Naive thymus-derived CD8-positive, alpha-beta T cell (primary cell): ENCODE measurements at regions not wholly inside any gene's neighbourhood (a gene's known extent, or its start where the extent isn't known, plus 50 kb on each side); places are given as distances from the start of the nearest gene placed in this dataset.

Experiments
- ATAC-seq, 2 donors: fragments of 150-1000 bp; cut with Tn5 transposase in 1 of 2; sonication (Bioruptor Pico), chemical (Tn5 transposase) in 1 of 2; 1 replicate in 1 of 2; 2 replicates in 1 of 2; pipeline ENCODE4 v1.10.0; 2021; ENCODE audit warnings: mild to moderate bottlenecking in 2 of 2, moderate library complexity in 2 of 2
- POLR2A ChIA-PET: fragments of 350-600 bp; sonication (Branson Sonifier 250); formaldehyde crosslinking; loops from one replicate; lab custom pipeline; 2021; ENCODE audit warnings: antibody characterized with exemption; lab: Charles Lee
- DNase-seq, 10 donors: peaks; one replicate each; pipeline versions ENCODE4 v3.0.0 to v3.0.0-alpha.2; 2020 to 2022
- H3K27ac Mint-ChIP-seq, 10 donors: one replicate each; pipeline ENCODE4 v1.8.0; 2020 to 2022; ENCODE audit warnings: mild to moderate bottlenecking in 10 of 10, mixed read lengths in 10 of 10, moderate library complexity in 4 of 10, inconsistent platforms in 1 of 10
- H3K27me3 Mint-ChIP-seq, 5 donors: one replicate each; pipeline ENCODE4 v1.8.0; 2021 to 2022; ENCODE audit warnings: mixed read lengths in 5 of 5
- H3K36me3 Mint-ChIP-seq, 3 donors: one replicate each; pipeline ENCODE4 v1.8.0; 2020 to 2022; ENCODE audit warnings: mixed read lengths in 3 of 3, mild to moderate bottlenecking in 2 of 3, inconsistent platforms in 1 of 3
- H3K4me1 Mint-ChIP-seq, 4 donors: one replicate each; pipeline ENCODE4 v1.8.0; 2021 to 2022; ENCODE audit warnings: mixed read lengths in 4 of 4
- H3K4me3 Mint-ChIP-seq, 10 donors: one replicate each; pipeline ENCODE4 v1.8.0; 2020 to 2022; ENCODE audit warnings: mild to moderate bottlenecking in 10 of 10, mixed read lengths in 10 of 10, moderate library complexity in 6 of 10, inconsistent platforms in 1 of 10
- H3K9me3 Mint-ChIP-seq, 9 donors: one replicate each; pipeline ENCODE4 v1.8.0; 2020 to 2022; ENCODE audit warnings: mixed read lengths in 9 of 9, mild to moderate bottlenecking in 3 of 9, inconsistent platforms in 1 of 9, moderate library complexity in 1 of 9

GRCh38 chr14:26870096-26870495 is 272.3 kb upstream of the NOVA1 start:
- Mint-ChIP-seq H3K27me3 (no peaks in the 10 kb centered on the region), H3K9me3 (peaks cover 0 to 26% (median 6%) of the 10 kb centered on the region in 9 donors), H3K36me3 (peaks cover 0 to 3% (median 0%) of the 10 kb centered on the region in 3 donors), H3K4me3 (no peak overlapping the region), H3K4me1 (peaks cover 0 to 2% (median 0%) of the 10 kb centered on the region in 4 donors), H3K27ac (no peak overlapping the region)
- ATAC-seq (no peak), DNase-seq (no peak)
- POLR2A ChIA-PET, result no interaction called here

DNA sequence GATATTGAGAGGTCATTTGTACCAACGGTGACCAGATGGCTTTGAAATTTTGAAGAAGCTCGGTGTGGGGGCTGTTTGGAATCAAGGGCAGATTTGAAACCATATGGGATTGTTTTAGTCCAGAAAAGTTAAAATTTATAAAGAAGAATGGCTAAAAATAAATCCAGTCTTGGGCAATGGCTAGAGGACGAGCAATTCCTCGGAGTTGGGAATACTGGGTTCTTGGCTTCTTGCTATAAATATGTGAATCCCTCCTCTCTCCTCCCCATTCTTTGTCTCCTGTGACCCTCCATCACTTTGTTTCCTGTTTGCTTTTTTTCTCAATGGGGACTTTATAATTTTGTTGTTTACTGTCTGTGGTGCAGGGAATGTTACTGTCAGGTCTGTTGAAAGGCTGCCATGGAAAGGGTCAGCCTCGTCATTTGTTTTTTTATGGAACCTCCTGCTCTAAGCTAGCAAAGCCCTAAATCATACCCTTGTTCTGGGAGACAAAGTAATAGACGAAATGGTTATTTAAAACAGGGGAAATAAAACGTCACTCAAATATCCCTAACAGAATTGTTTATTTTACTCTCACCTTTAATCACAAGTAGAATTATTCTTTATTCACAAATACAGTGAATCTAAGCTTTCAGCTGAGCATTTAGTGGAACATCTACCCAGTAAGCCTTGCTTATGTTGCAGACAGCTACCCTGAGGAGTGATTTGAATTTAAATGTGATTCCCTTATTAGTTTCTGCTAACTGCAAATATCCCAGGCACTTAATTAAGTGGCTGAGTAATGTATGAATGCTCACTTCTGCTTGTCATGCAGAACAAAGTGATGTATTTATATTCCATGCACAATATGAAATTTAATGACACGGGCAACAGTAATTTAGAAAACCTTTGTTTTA is 273.1 kb upstream of the NOVA1 start:
- Mint-ChIP-seq H3K4me3 (no peak overlapping the region), H3K9me3 (peaks cover 0 to 34% (median 6%) of the 10 kb centered on the region in 9 donors), H3K4me1 (peaks cover 0 to 2% (median 0%) of the 10 kb centered on the region in 4 donors), H3K27ac (no peak overlapping the region), H3K36me3 (peaks cover 0 to 3% (median 0%) of the 10 kb centered on the region in 3 donors), H3K27me3 (no peaks in the 10 kb centered on the region)
- POLR2A ChIA-PET, result no interaction called here
- ATAC-seq, result no peak
- no peak for DNase-seq

DNA sequence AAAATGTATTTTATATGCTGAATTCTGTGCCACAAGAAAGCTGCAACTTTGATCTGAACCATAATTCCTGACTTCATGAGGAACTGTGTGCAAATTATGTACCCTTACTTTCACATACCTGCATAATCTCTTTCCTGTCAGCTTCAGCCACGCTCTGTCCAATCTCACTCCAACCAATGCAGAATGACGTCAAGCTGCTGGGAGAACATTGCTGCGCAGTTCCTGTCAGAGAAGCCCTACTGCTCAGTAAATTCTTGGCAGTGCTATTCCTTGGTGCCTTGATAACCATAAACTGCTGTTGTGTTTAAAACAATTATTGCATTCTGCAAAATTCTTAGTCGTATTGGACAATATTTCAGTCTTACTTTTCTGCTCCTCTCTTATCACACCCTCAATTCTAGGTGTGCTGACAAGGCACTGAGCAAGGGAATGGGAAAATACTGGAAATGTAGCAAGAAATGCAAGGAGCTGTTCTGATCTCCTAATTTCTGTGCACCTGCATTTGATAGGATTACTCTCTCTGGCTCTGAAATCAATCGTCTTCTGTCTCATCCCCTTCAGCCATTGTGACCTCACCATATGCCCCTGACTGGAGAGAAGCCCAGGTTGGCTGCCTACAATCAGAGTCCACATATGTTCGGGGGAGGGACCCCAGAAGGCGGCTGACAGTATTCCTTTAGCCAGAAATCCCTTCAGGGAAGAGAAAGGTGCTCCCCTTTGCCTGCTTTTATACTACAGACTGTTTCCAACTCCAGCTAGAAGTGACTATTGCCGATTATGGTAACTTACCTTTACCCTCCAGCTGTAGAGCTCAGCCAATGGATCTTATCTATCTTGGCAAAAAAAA is 274.9 kb upstream of the NOVA1 start:
- Mint-ChIP-seq H3K4me1 (peaks cover 0 to 2% (median 0%) of the 10 kb centered on the region in 4 donors), H3K4me3 (no peak overlapping the region), H3K9me3 (peaks cover 0 to 38% (median 9%) of the 10 kb centered on the region in 9 donors), H3K27ac (no peak overlapping the region), H3K27me3 (no peaks in the 10 kb centered on the region), H3K36me3 (peaks cover 0 to 3% (median 0%) of the 10 kb centered on the region in 3 donors)
- POLR2A ChIA-PET, result no interaction called here
- no peak for DNase-seq
- no peak for ATAC-seq

DNA sequence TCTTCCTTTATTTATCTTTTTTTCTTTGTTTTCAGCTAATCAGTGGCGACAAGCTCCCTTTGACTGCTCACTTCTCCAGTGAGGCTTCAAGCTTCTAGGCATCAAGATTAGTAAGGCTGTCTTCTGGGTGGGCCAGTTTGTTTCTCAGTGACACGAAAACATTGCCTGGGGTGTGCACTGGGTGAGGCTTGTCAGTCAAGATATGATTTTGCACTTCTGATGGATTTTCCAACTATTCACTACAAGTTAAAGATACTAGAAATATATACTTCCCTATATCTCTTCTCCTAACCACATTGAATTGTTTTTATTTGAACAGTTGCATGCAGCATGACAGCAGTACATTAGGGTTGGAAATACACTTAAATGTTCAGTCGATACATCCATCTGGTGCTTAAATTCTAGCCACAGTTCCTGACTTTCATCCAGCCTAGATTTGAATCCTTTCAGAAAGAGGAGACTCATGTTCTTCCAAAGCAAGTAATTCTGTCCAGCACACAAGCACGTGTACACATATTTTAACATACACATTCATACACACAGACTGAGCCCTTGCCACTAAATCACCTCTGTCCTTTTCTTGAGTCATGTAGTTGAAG is 275.6 kb upstream of the NOVA1 start:
- Mint-ChIP-seq H3K4me1 (peaks cover 0 to 2% (median 0%) of the 10 kb centered on the region in 4 donors), H3K27me3 (no peaks in the 10 kb centered on the region), H3K4me3 (no peak overlapping the region), H3K36me3 (peaks cover 0 to 3% (median 0%) of the 10 kb centered on the region in 3 donors), H3K9me3 (peaks cover 0 to 38% (median 9%) of the 10 kb centered on the region in 9 donors), H3K27ac (no peak overlapping the region)
- ATAC-seq (no peak), DNase-seq (no peak)
- POLR2A ChIA-PET, result no interaction called here

- H3K27me3 Mint-ChIP-seq, result no peaks in the 10 kb centered on the region
- no peak overlapping the region for H3K4me3 Mint-ChIP-seq
- H3K9me3 Mint-ChIP-seq, result peaks cover 3 to 41% (median 12%) of the 10 kb centered on the region in 9 donors
- no peaks in the 10 kb centered on the region for H3K4me1 Mint-ChIP-seq
- no peak overlapping the region for H3K27ac Mint-ChIP-seq
- H3K36me3 Mint-ChIP-seq, result no peaks in the 10 kb centered on the region
- no peak for ATAC-seq
- POLR2A ChIA-PET, result no interaction called here
- no peak for DNase-seq
Observed at GRCh38 chr14:26887847-26888246, 290.0 kb upstream of the NOVA1 start.

GRCh38 chr14:26888592-26888991 is 290.8 kb upstream of the NOVA1 start:
- ATAC-seq (no peak), DNase-seq (no peak)
- POLR2A ChIA-PET, result no interaction called here
- no peak overlapping the region for H3K27ac Mint-ChIP-seq
- no peaks in the 10 kb centered on the region for H3K27me3 Mint-ChIP-seq
- H3K4me3 Mint-ChIP-seq, result no peak overlapping the region
- H3K4me1 Mint-ChIP-seq, result no peaks in the 10 kb centered on the region
- peaks cover 3 to 41% (median 12%) of the 10 kb centered on the region in 9 donors for H3K9me3 Mint-ChIP-seq
- H3K36me3 Mint-ChIP-seq, result no peaks in the 10 kb centered on the region

DNA sequence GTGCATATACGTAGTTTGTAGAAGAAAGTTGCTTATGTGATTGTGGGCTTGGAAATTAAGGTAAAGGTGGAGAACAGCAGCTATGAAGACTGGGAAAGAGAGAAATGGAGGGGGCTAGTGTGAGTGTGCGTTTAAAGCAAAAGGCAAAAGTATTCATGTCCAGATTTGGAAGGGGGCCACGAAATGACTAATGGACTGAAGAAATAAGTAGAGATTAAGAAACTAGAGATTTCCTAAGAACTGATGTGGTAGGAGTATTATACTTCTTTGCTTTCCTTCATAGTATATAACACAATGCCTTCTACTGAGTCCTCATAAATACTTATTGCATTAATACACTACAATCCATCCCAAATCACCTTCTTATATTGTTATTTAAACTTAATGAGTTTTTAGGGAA is 298.6 kb upstream of the NOVA1 start:
- peaks cover 4 to 32% (median 13%) of the 10 kb centered on the region in 9 donors for H3K9me3 Mint-ChIP-seq
- no peaks in the 10 kb centered on the region for H3K4me1 Mint-ChIP-seq
- no peak for DNase-seq
- H3K27ac Mint-ChIP-seq, result no peak overlapping the region
- no peak overlapping the region for H3K4me3 Mint-ChIP-seq
- ATAC-seq, result no peak
- no peaks in the 10 kb centered on the region for H3K27me3 Mint-ChIP-seq
- H3K36me3 Mint-ChIP-seq, result peaks cover 0 to 8% (median 0%) of the 10 kb centered on the region in 3 donors
- POLR2A ChIA-PET, result no interaction called here

GRCh38 chr14:26897196-26897595 is 299.4 kb upstream of the NOVA1 start:
- POLR2A ChIA-PET, result no interaction called here
- DNase-seq (no peak), ATAC-seq (no peak)
- Mint-ChIP-seq H3K27me3 (no peaks in the 10 kb centered on the region), H3K9me3 (peaks cover 5 to 32% (median 14%) of the 10 kb centered on the region in 9 donors), H3K4me1 (no peaks in the 10 kb centered on the region), H3K4me3 (no peak overlapping the region), H3K27ac (no peak overlapping the region), H3K36me3 (peaks cover 0 to 8% (median 0%) of the 10 kb centered on the region in 3 donors)

DNA sequence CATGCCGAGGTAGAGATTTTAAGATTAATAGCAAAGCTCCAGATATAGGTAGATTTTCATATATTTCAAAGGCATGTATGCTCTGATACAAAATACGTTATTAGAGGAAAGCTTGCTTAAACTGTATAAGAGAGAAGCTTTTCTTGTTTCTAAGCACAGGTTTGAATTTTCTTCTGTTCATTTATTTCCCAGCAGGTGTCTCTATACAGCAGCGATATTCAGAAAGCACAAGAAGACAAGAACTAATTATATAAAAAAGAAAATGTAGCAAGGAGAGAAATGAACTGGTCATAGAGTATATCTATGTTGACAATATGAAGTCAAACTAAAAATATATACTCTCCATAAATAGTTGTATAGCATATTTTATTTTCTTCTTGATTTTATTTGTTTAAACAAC is 307.4 kb upstream of the NOVA1 start:
- no peak for ATAC-seq
- Mint-ChIP-seq H3K27me3 (no peaks in the 10 kb centered on the region), H3K27ac (no peak overlapping the region), H3K36me3 (peaks cover 0 to 5% (median 0%) of the 10 kb centered on the region in 3 donors), H3K9me3 (peaks cover 0 to 38% (median 10%) of the 10 kb centered on the region in 9 donors), H3K4me3 (no peak overlapping the region), H3K4me1 (no peaks in the 10 kb centered on the region)
- POLR2A ChIA-PET, result no interaction called here
- DNase-seq, result no peak

GRCh38 chr14:26913786-26914185 is 316.0 kb upstream of the NOVA1 start:
- H3K27me3 Mint-ChIP-seq, result no peaks in the 10 kb centered on the region
- H3K9me3 Mint-ChIP-seq, result peaks cover 5 to 28% (median 9%) of the 10 kb centered on the region in 9 donors
- no peaks in the 10 kb centered on the region for H3K4me1 Mint-ChIP-seq
- no peak for ATAC-seq
- DNase-seq, result no peak
- no peak overlapping the region for H3K27ac Mint-ChIP-seq
- H3K36me3 Mint-ChIP-seq, result no peaks in the 10 kb centered on the region
- POLR2A ChIA-PET, result no interaction called here
- H3K4me3 Mint-ChIP-seq, result no peak overlapping the region

DNA sequence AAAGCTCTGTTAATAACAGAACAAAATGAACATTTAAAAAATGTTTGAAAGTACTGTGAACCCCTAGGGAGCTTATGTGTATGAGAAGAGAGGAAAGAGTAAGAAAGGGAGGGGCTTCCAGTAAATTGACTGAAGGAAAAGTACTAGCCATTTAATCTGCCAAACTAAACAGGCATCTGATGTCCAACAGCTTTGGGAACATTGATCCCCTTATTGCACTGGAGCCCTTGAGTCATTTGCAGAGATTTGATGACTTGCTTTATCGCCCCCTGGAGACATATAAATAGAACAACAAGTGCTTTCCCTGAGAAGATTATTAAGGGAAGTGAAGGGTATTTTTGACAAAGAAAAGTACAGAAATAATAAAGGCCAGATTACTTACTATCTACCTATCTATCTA is 319.3 kb upstream of the NOVA1 start:
- Mint-ChIP-seq H3K27me3 (no peaks in the 10 kb centered on the region), H3K9me3 (peaks cover 5 to 44% (median 19%) of the 10 kb centered on the region in 9 donors), H3K4me3 (no peak overlapping the region), H3K4me1 (no peaks in the 10 kb centered on the region), H3K27ac (no peak overlapping the region), H3K36me3 (no peaks in the 10 kb centered on the region)
- ATAC-seq (no peak), DNase-seq (no peak)
- POLR2A ChIA-PET, result no interaction called here

- POLR2A ChIA-PET, result no interaction called here
- H3K4me3 Mint-ChIP-seq, result no peak overlapping the region
- peaks cover 0 to 37% (median 11%) of the 10 kb centered on the region in 9 donors for H3K9me3 Mint-ChIP-seq
- DNase-seq (no peak), ATAC-seq (no peak)
- no peaks in the 10 kb centered on the region for H3K4me1 Mint-ChIP-seq
- peaks cover 0 to 1% (median 0%) of the 10 kb centered on the region in 5 donors for H3K27me3 Mint-ChIP-seq
- H3K36me3 Mint-ChIP-seq, result no peaks in the 10 kb centered on the region
- no peak overlapping the region for H3K27ac Mint-ChIP-seq
Observed at GRCh38 chr14:26925876-26926584, 328.2 kb upstream of the NOVA1 start.
